ENCODE measurements at regions not wholly inside any gene's neighbourhood (a gene's known extent, or its start where the extent isn't known, plus 50 kb on each side); places are given as distances from the start of the nearest gene placed in this dataset.

GRCh38 chr11:122362381-122362780, 246.4 kb upstream of the BLID start:
- TF ChIP-seq TRIM28 (IDR thresholded peaks at IDR 0.05) (no peak), REST (IDR thresholded peaks at IDR 0.05; ENCODE audit: borderline replicate concordance) (no peak), REST (CRISPR knock-in tag; IDR thresholded peaks at IDR 0.05; ENCODE audit: low read depth) (no peak), AFF4 (CRISPR knock-in tag; IDR thresholded peaks at IDR 0.05) (no peak), ETV6 (IDR thresholded peaks at IDR 0.05; ENCODE audit: borderline replicate concordance in 1 of 2, low read depth in 2 of 2, low read length in 1 of 2) (no peak), ETV6 (CRISPR knock-in tag; IDR thresholded peaks at IDR 0.05; ENCODE audit: borderline replicate concordance) (no peak), POLR2A (conservative IDR thresholded peaks at IDR 0.05) (no peak), RAD21 (CRISPR knock-in tag; conservative IDR thresholded peaks at IDR 0.05 in 1 of 2, IDR thresholded peaks at IDR 0.05 in 1 of 2) (no peak), HNRNPUL1 (IDR thresholded peaks at IDR 0.05; ENCODE audit: low read length) (no peak), ZBTB8A (IDR thresholded peaks at IDR 0.05; ENCODE audit: partially characterized antibody) (no peak), PREB (CRISPR knock-in tag; IDR thresholded peaks at IDR 0.05) (no peak), XRCC4 (IDR thresholded peaks at IDR 0.05; ENCODE audit: extremely low read depth, insufficient read depth, insufficient read length) (no peak), BRCA1 (IDR thresholded peaks at IDR 0.05) (no peak), BRCA1 (CRISPR knock-in tag; IDR thresholded peaks at IDR 0.05) (no peak)

All from K562 (cell line).